ENCODE measurements at regions not wholly inside any gene's neighbourhood (a gene's known extent, or its start where the extent isn't known, plus 50 kb on each side); places are given as distances from the start of the nearest gene placed in this dataset.

DNA sequence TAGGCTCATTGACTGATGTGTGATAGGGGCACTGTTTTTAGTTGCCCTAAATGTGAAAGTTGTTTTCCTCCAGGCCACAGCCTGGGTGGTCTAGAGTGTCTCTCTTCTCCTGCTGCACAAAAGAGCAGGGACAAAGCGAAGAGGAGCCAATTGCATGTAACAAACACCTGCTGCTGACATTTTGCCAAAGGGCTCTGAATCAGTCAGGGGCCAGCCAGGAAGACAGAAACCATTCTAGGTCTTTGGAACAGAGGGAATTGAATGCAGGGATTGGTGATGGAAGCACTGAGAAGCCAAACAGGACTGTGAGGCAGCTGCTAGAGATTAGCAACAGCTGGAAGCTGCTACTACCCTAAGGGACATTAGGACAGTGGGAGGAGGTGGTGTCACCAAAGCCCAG is 185.3 kb upstream of the POU3F1 start:
- H3K4me2 ChIP-seq (ENCODE audit: insufficient read depth, insufficient read length, low read length): no peak overlapping the region
- no peak overlapping the region for H4K5ac ChIP-seq (ENCODE audit: insufficient read length, low read depth, low read length)
- TF ChIP-seq, protein P1, sequence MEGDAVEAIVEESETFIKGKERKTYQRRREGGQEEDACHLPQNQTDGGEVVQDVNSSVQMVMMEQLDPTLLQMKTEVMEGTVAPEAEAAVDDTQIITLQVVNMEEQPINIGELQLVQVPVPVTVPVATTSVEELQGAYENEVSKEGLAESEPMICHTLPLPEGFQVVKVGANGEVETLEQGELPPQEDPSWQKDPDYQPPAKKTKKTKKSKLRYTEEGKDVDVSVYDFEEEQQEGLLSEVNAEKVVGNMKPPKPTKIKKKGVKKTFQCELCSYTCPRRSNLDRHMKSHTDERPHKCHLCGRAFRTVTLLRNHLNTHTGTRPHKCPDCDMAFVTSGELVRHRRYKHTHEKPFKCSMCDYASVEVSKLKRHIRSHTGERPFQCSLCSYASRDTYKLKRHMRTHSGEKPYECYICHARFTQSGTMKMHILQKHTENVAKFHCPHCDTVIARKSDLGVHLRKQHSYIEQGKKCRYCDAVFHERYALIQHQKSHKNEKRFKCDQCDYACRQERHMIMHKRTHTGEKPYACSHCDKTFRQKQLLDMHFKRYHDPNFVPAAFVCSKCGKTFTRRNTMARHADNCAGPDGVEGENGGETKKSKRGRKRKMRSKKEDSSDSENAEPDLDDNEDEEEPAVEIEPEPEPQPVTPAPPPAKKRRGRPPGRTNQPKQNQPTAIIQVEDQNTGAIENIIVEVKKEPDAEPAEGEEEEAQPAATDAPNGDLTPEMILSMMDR (conservative IDR thresholded peaks at IDR 0.05): no peak
- H3K27ac ChIP-seq (ENCODE audit: insufficient read length, low read depth, low read length): no peak overlapping the region
- H4K20me1 ChIP-seq (ENCODE audit: control insufficient read depth, insufficient read depth, insufficient read length): no peaks in the 10 kb centered on the region
- no peaks in the 10 kb centered on the region for H3K79me1 ChIP-seq (ENCODE audit: insufficient read depth, low read depth, low read length, poor library complexity, severe bottlenecking)
- H3K9ac ChIP-seq (ENCODE audit: extremely low read depth, insufficient read length, low read length): no peak overlapping the region
- Mint-ChIP-seq H3K36me3 (ENCODE audit: insufficient read depth in 1 of 3, low read depth in 3 of 3) (peaks cover 8 to 23% (median 10%) of the 10 kb centered on the region in 3 experiments), H3K27me3 (ENCODE audit: low read depth) (peaks cover 17% of the 10 kb centered on the region), H3K4me1 (peaks cover 0 to 6% of the 10 kb centered on the region in 2 experiments; a peak in 3 of 4 replicates), H3K27ac (no peak overlapping the region), H3K9me3 (peaks cover 13 to 33% of the 10 kb centered on the region in 2 experiments; a peak in 4 of 5 replicates), H3K4me3 (no peak overlapping the region)
- no peaks in the 10 kb centered on the region for H3K23me2 ChIP-seq (ENCODE audit: insufficient read length, low read depth, low read length, poor library complexity, severe bottlenecking)
- no peak overlapping the region for H2BK15ac ChIP-seq (ENCODE audit: low read depth, low read length)
- H4K91ac ChIP-seq (ENCODE audit: insufficient read length, low read depth, low read length): no peak overlapping the region
- H2BK5ac ChIP-seq (ENCODE audit: insufficient read length, low read length): no peak overlapping the region
- no peak overlapping the region for H3K23ac ChIP-seq (ENCODE audit: insufficient read length, low read depth, low read length)
- no peak overlapping the region for H2BK120ac ChIP-seq (ENCODE audit: low read depth, low read length, poor library complexity, severe bottlenecking)
- no peak overlapping the region for H2AK5ac ChIP-seq (ENCODE audit: insufficient read length, low read length)
- H3K14ac ChIP-seq (ENCODE audit: insufficient read depth, low read length): no peak overlapping the region
- no peaks in the 10 kb centered on the region for H3K79me2 ChIP-seq (ENCODE audit: insufficient read depth, low read length)
- H3K4ac ChIP-seq (ENCODE audit: low read depth, low read length): no peak overlapping the region
- no CpG with 5 or more reads among the region's 1 CpG for WGBS (ENCODE audit: extremely low coverage, insufficient read length, low lambda C conversion rate)
- H2BK12ac ChIP-seq (ENCODE audit: insufficient read length, low read depth, low read length): no peak overlapping the region
- H3K56ac ChIP-seq (ENCODE audit: insufficient read length, low read depth, low read length): no peak overlapping the region
- H3K9me3 ChIP-seq (ENCODE audit: control insufficient read depth, low read depth, low read length): no peaks in the 10 kb centered on the region
- no peak for DNase-seq
- H2BK20ac ChIP-seq (ENCODE audit: low read depth, low read length, poor library complexity, severe bottlenecking): no peak overlapping the region
- H3K18ac ChIP-seq (ENCODE audit: insufficient read length, low read depth, low read length): no peak overlapping the region
- H2AFZ ChIP-seq (ENCODE audit: low read length): no peak overlapping the region
- no peak overlapping the region for H3T11ph ChIP-seq (ENCODE audit: low read length)
- H4K8ac ChIP-seq (replicated peaks; ENCODE audit: insufficient read length, low read depth, low read length): no peak overlapping the region
- no peaks in the 10 kb centered on the region for H3K27me3 ChIP-seq (ENCODE audit: insufficient read depth, low read length)
- H3K4me1 ChIP-seq (ENCODE audit: insufficient read depth, low read length): 0 out of 2 replicates have a peak, but pooled peaks cover 2% of the 10 kb centered on the region

All from H9 (cell line).